ENCODE measurements at regions not wholly inside any gene's neighbourhood (a gene's known extent, or its start where the extent isn't known, plus 50 kb on each side); places are given as distances from the start of the nearest gene placed in this dataset.

DNA sequence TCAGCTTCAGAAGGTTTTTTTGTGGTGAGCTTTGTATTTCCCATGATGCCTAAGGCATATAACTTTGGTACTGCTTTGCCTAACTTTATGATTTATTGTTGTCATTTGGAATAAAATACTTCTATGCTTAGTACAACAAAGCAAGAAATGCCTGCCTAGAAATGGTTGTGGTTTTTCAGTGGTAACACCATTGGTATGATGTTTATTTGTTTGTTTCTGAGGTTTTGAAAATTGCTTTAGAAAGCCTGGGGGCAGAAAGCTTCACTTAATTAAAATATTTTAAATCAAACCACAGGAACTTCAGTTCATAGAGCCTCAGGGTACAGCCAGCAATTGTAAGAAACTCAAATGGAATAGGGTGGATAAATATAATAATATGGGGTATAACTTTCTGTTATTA lies 351.2 kb upstream of the MAP3K7 start:
- no peak for DNase-seq (ENCODE audit: extremely low read depth, low read depth)

DNA sequence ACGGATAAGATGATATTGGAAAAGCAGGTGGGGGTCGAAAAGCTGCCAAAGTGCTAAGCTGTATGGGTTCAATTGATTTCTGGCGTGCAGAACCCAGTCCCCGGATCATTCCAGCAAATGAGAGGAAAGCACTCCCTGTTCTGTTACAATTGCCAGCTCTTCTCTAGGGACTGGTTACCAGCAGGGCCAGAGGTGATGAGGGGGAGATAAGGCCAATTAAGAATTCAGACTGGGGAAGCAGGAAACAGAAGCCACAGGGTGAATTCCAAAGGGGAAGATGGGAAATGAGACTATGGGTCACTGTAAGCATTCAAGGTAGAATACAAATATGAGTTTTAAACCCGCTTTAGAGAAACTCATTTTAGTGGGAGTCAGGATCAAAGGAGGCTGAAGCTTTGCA lies 349.4 kb upstream of the MAP3K7 start:
- DNase-seq (ENCODE audit: extremely low read depth, low read depth), result no peak

DNA sequence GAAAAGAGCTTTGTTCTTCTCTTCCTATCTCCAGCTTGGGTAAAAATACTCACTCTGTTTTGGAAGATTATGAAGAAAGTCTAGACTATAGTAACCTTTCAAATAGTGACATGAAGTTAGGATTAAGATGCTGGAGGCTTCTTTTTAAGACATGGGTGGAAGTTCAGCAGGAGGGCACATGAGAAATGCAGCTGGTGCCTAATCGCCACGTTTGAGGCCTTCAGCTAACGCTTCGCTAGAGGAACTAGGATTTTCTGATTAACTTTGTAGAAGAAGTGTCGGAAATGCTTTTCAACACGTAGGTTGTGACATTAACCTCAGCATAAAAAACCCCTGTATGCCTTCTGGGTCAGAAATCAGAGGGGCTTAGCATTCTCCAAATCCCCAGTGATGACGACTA lies 348.1 kb upstream of the MAP3K7 start:
- no peak for DNase-seq (ENCODE audit: extremely low read depth, low read depth)

DNA sequence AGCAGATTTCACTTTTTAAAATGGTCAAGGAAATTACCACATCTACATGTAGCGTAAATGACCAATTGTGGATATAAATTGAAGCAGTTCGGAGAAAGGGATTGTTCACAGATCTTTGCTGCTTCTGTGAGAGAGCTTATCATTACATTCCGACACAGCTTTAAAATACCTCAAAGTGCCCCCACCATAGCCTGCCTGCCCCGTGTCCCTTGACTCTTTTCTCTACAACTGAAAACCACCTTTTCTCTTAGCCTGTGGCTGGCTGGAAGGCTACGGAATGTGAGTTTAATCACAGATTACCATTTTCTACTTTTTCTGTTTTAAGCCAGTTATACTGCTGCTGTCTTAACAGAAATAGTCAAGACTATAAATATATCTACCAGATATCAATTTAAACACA lies 347.2 kb upstream of the MAP3K7 start:
- DNase-seq (ENCODE audit: extremely low read depth, low read depth), result no peak

DNA sequence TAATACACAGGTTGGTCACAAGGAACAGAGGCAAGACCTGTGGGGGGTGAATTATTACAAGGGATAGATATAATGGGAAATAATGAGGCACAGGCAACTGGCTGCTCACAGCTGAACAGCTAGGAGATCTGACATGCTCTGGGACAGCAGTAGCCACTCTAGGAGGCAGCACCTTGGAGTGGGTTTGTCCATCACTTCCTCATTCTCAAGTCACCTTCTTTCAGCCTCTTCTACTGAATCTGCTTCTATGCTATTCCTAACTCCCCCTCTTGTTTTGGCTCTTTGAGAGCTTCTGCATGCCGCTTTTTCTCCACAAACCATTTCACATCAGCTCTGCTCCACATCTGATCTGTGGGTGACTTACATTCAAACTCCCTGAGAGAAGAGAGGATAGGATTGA lies 345.5 kb upstream of the MAP3K7 start:
- DNase-seq (ENCODE audit: extremely low read depth, low read depth), result no peak

DNA sequence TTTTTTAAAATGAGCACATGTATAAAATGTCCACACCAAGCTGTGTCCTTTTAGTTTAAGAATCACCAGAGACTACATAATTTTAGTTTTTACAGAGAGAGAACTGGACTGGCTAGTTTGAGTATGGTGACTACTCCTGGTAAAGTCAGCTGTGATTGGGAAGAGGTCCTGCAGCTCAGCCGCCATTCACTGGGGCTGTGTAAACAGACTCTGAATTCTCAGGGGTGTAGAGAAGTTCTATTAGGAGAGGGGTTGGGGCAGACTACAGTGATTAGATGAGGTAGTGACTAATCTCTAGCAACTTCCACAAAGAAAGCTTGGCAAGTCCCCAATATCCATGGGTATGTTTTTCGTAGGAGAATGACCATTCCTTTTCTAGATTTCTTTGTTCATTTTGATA lies 341.2 kb upstream of the MAP3K7 start:
- DNase-seq (ENCODE audit: extremely low read depth, low read depth), result no peak

DNA sequence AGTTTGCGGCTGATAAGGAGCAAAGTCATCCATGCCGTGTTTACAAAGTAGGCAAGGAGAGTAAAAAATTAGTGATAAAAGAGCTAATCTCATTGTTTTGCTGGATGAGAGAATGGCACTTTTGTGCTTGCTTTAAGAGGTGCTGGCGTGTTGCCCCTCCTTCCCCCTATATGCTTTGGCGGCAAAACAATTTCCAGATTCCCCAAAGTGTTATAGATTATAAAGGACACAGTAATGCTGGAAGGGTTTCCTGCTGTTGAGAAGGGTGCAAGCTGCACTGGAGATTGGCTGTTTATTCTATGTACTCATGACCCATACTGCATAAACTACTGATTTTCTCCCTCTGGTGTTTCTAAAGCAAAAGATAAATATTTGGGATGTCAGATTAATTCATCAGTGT lies 338.9 kb upstream of the MAP3K7 start:
- DNase-seq (ENCODE audit: extremely low read depth, low read depth), result no peak

DNA sequence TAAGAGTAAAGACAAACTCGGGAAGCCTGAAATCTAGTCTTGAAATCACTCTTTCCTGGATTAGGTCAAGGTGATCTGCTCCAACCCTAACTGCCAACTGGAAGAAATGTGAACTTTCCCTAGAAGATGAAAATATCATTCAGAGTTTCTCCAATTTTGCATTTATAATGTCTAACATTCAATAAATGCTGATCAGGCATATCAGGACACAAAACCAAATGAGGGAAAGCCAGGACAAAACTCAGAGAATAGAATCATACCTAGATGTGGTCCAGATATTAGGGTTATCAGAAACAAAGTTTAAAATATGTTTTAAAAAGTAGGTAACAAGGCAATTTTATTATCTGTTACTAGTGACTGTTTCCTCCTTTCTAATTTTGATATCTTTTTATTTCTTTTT lies 335.5 kb upstream of the MAP3K7 start:
- DNase-seq (ENCODE audit: extremely low read depth, low read depth), result no peak

DNA sequence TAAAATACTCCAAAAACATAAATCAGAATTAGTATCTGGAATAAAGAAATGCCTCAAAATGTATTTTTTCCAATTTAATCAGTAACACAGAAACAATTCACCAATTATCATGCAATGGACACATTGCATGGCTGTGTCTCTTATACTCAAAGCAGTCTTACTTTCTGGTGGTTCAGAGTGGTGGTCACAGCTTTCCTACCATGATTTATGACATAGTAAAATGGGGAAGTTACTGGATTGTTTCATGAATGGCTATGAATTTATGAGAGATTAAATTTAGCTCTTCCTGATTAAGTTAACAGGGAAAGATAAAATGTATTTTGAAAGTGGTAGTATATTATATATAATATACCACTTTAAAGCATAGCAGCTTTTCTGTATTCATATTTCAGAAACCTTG lies 331.5 kb upstream of the MAP3K7 start:
- no peak for DNase-seq (ENCODE audit: extremely low read depth, low read depth)

DNA sequence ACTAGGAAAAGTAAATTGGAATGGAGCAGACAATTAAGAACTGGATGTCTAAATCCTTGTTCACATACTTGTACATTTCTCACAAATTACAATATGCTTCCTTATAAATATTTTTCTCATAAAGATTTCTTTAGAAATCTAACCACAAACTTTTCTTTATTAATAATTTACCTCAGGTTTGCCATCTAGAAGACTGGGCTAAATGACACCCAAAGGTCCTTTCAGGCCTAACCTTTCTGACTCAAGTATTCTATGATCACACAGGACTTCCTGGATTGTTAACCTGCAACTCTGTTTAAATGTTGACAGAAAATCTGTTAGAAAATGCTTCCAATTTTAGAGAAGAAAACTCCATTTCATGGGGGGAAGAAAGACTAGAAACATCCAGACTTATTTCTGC lies 330.5 kb upstream of the MAP3K7 start:
- DNase-seq (ENCODE audit: extremely low read depth, low read depth), result no peak

DNA sequence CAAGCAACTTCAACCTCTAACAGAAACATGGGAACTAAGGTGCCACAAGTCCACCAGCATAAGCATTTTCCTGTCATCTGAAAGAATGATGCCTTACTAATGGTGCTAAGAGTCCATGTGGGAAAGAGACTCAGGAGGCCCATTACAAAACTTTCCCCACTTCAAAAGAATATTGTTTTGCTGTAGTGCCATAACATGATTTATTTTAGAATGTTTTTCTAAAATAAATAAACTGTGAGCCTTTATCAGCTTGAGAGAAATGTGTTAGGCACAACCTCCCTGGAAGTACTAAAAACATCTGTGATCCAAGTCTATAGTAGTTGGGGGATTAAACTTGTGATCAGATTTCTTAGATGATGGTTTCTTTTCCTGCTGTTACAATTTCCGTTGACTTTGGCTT lies 330.1 kb upstream of the MAP3K7 start:
- DNase-seq (ENCODE audit: extremely low read depth, low read depth), result no peak

DNA sequence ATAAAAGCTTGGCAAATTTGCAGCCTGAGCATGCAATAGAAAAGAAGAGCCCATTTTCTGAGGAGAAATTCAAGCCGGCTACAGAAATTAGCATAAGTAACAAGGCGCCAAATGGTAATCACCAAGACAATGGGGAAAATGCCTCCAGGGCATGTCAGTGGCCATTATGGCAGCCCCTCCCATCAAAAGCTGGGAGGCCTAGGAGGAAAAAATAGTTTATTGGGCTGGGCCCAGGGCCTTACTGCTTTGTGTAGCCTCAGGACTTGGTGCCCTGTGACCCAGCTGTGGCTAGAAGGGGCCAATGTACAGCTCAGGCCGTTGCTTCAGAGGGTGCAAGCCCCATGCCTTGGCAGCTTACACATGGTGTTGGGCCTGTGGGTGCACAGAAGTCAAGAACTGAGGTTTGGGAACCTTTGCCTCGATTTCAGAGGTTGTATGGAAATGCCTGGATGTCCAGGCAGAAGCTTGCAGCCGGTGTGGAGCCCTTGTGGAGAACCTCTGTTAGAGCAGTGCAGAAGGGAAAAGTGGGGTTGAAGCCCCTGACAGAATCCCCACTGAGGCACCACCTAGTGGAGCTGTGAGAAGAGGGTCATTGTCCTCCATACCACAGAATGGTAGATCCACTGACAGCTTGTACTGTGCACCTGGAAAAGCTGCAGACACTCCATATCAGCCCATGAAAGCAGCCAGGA lies 328.5 kb upstream of the MAP3K7 start:
- no peak for DNase-seq (ENCODE audit: extremely low read depth, low read depth)

DNA sequence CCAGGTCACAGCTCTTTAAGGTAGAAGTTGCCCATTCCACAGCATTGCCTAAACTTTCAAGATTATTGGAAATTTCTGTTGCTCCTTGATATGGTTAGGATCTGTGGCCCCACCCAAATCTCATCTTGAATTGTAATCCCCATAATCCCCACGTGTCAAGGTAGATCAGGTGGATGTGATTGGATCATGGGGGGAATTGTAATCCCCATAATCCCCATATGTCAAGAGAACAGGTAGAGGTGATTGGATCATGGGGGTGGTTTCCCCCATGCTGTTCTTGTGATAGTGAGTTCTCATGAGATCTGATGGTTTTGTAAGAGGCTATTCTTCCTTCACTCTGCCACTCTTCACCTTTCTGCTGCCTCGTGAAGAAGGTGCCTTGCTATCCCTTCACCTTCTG lies 327.4 kb upstream of the MAP3K7 start:
- no peak for DNase-seq (ENCODE audit: extremely low read depth, low read depth)

DNA sequence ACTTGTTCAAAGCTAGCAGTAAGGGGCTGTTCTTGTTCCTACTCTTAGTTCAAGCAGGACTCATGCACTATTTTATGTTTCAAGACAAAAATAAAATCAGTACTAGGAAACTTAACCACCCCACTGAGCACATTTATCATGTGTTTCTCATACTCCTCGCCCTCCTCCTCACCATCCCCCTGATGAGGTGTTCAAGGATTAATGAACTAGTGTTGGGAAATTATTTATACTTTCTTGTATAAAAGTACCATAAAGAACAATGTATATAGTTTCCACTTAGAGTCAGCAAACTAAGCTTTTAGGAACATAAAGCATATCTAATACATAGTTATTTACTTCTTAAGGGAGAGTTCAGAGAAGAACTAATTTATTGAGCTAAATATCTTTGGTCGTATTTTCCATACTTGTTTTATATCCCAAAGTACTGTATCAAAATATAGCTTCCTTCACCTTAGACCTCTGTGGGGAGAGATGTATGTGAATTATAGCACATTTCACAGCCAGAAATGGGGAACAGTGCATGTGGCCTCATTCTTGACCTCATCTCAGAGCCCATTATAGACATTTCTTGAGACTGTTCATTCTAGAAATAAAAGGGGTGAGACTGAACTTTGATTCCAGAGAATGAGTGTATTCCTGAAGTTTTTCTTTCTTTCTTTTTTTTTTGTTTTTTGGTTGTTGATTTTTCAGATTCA lies 326.5 kb upstream of the MAP3K7 start:
- no peak for DNase-seq (ENCODE audit: extremely low read depth, low read depth)

DNA sequence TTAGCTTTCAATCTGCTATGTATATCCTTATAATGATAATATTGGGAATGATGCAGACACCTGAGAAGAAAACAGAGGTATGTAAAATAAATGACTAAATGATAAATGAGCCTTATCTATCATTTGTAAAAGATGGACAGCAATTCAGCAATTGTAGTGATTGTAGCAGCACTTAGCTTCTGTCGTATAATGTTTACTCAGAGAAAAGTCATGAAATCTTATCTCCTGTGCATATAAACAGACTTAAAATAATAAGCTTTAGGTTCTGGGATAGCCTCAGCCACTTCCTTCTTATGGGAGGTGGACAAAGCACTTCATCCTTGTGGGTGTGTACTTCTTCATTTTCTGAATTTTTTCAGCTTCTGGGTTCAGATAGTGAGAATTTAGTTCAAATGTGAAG lies 324.8 kb upstream of the MAP3K7 start:
- DNase-seq (ENCODE audit: extremely low read depth, low read depth), result no peak

DNA sequence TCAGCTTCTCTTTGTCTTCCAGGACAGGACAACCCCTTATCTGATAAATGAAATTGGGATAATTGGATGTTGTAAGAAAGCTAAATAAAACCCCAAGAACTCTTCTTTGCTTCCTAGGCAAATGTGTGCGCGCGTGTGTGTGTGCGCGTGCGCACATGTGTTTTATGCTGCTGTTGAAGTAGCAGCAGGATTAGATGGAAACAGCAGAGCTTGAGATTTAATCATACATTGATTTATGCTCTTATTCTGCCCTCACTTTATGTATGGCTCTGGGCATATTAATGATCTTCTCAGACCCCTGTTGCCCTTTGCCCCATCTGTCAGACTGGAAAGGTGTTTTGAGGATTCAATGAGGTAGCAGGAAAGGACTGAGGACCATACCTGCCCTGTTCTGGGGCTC lies 324.0 kb upstream of the MAP3K7 start:
- DNase-seq (ENCODE audit: extremely low read depth, low read depth), result no peak

DNA sequence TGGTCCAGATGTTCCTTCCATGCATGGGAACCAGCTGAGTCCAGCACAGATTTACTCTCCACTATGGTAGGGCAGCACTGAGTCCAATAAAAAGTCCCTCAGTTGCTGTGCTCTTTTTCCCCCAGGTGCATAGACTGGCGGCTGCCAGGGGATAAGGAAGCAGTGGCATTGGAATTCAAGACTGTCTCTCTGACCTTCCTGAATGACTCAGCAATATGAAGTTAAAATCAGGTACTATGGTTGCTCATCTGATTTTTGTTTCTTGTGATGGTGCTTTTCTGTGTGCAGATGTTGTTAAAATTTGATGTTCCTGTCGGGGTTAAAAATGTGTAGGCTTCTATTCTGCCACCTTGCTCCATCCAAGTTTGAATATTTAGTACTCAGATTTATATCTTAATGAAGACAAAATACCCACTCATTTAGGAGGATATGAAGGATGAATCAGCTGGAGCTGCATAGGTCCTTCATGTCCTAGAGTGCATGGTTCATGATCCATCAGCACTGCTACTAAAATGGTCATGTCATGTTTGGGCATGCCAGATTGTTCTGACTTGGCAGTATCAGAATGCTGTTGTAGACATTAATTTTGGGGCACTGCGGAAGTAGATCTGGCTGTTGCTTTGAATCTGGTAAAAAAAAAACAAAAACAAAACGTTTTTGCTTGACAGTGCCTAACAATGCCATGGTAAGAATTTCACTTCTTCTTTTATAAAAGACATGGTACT lies 321.2 kb upstream of the MAP3K7 start:
- no peak for DNase-seq (ENCODE audit: extremely low read depth, low read depth)

DNA sequence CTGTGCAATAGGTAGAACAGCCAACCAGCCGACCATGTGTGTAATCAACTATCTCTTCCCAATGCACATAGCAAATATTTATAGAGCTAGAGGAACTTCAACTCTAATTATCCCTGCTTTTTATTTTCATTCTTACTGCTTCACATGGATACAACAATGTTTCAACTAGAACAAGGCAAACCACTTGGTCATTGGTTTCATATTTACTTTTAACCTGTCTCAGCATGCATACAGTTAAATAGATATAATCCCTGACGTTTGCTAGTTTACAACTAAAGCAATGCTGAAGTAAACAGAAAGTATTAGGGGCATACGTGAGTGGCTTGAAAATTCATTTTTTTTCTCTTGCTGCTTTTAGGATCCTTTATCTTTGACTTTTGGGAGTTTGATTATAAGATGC lies 318.5 kb upstream of the MAP3K7 start:
- DNase-seq (ENCODE audit: extremely low read depth, low read depth), result no peak

DNA sequence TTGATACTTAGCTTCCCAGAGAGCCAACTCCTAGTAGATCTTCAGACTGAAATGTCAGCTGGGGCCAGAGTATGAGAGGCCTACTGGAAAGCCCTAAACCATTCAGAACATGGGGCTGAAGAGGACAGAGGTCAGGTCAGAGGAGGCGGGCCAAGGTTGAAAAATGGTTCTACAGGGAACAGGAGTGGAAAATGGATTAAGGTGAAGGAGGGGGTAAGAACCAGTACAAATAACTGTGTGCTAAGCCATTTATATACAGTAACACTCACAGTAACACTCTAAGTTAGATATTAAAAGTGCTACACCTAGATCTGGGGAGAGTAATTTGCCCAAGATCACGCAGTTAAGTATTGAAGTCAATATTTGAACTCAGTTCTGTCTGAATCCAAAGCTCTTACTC lies 313.2 kb upstream of the MAP3K7 start:
- no peak for DNase-seq (ENCODE audit: extremely low read depth, low read depth)

DNA sequence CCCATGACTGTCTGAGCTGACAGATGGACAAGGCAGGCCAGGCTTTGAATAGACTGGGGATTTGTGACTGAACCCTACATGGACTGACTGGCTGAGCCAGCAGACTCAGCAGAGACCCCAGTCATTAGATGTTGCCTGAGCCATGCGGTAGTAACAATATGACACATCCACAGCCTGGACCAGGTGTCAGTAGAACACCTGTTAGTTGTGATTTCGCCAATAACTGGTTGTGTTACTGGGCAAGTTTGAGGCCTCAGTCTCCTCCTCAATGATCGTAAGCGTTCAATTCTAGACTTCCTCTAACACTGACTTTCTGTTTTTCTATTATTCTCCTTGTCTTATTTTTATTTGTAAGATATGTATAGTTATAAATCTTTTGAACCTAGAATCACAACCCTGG lies 311.9 kb upstream of the MAP3K7 start:
- DNase-seq (ENCODE audit: extremely low read depth, low read depth), result no peak

DNA sequence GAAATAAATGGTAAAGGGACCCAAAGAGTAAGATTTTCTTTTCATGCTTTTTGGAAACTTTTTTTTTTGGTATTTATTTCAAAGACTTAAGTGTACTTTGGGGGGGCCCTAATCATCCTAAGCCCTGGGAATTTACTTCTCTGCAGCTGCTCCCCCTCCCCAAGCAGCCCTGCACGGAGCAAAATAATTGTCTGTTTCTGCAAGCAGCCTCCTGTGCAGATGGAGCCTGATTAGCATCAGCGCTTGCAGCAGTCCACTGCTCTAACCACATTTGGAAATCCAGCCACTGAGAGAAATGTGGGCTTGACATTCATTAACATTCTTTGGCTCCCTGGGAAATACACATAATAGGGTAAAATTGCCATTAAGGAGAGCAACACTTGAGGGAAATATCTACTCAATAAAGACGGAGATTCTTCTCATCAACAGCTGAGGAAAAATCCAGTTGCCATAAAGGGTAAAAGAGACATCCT lies 309.2 kb upstream of the MAP3K7 start:
- DNase-seq (ENCODE audit: extremely low read depth, low read depth), result no peak
